Loucy (cell line): ENCODE measurements at regions not wholly inside any gene's neighbourhood (a gene's known extent, or its start where the extent isn't known, plus 50 kb on each side); places are given as distances from the start of the nearest gene placed in this dataset.

Experiments
- CTCF ChIP-seq: fragments of 200-600 bp; sonication (generic); conservative IDR thresholded peaks from 2 replicates; pipeline ENCODE4 v1.5.1; 2014; ENCODE audit warnings: mild to moderate bottlenecking, antibody characterized with exemption, low read length
- EZH2phosphoT487 ChIP-seq: fragments of 200-600 bp; IDR thresholded peaks from 2 replicates; pipeline ENCODE4 v1.6.1; 2018; ENCODE audit warnings: antibody characterized with exemption, mild to moderate bottlenecking, moderate library complexity, borderline replicate concordance

GRCh38 chr3:25900161-25900560, 110.3 kb downstream of the OXSM start:
- TF ChIP-seq CTCF (no peak), EZH2phosphoT487 (no peak)
